Adrenal gland (tissue), 5 donors: ENCODE measurements at regions not wholly inside any gene's neighbourhood (a gene's known extent, or its start where the extent isn't known, plus 50 kb on each side); places are given as distances from the start of the nearest gene placed in this dataset.
"Not testable (repeated sequence)": the region's sequence is repeated elsewhere in the genome, so short reads cannot be mapped to it uniquely, and the experiment has no call there.

Experiments used
- CTCF ChIP-seq, 6 experiments: fragments of 450-650 bp in 4 of 6; fragments of 200-600 bp in 2 of 6; sonication (generic) in 1 of 6; IDR thresholded peaks; 1 replicate in 5 of 6; 2 replicates in 1 of 6; pipeline versions ENCODE4 v1.5.1 to v1.8.0; 2016 to 2021; ENCODE audit warnings: antibody characterized with exemption in 6 of 6, mild to moderate bottlenecking in 2 of 6, moderate library complexity in 1 of 6
- POLR2A ChIP-seq, 2 donors: fragments of 450-650 bp; IDR thresholded peaks; one replicate each; pipeline ENCODE4 v1.6.1; 2017; ENCODE audit warnings: antibody characterized with exemption in 2 of 2, mild to moderate bottlenecking in 2 of 2, moderate library complexity in 1 of 2
- donor health status: DM: no; HTN: no; CAD: no.

DNA sequence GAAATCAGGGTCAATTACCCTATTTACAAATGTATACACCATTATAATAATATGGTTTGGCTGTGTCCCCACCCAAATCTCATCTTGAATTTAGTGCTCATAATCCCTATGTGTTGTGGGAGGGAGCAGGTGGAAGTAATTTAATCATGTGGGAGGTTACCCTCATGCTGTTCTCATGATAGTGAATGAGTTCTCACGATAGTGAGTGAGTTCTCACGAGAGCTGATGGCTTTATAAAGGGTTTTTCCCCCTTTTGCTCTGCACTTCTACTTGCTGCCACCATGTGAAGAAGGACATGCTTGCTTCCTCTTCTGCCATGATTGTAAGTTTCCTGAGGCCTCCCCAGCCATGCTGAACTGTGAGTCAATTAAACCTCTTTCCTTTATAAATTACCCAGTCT lies 426.2 kb downstream of the AGTPBP1 start:
- TF ChIP-seq CTCF, POLR2A (IDR thresholded peaks at IDR 0.05): not testable (repeated sequence)
